ENCODE measurements at regions not wholly inside any gene's neighbourhood (a gene's known extent, or its start where the extent isn't known, plus 50 kb on each side); places are given as distances from the start of the nearest gene placed in this dataset.

- DNase-seq, result no peak
Observed at GRCh38 chr4:134018846-134019245, 182.7 kb downstream of the PABPC4L start.

GRCh38 chr4:134001057-134001456, 200.5 kb downstream of the PABPC4L start:
- DNase-seq, result no peak

- DNase-seq, result no peak
Observed at GRCh38 chr4:133997436-133997835, 204.2 kb downstream of the PABPC4L start.

- no peak for DNase-seq
Observed at GRCh38 chr4:133996431-133997121, 205.0 kb downstream of the PABPC4L start.

GRCh38 chr4:133995243-133995960, 206.2 kb downstream of the PABPC4L start:
- DNase-seq, result no peak

GRCh38 chr4:133982533-133983224, 218.9 kb downstream of the PABPC4L start:
- DNase-seq, result no peak

- no peak for DNase-seq
Observed at GRCh38 chr4:133981327-133981726, 220.3 kb downstream of the PABPC4L start.

- DNase-seq, result no peak
Observed at GRCh38 chr4:133972586-133972985, 229.0 kb downstream of the PABPC4L start.

- DNase-seq, result peak; percentile 10
Observed at GRCh38 chr4:133969202-133969848, 232.3 kb downstream of the PABPC4L start.

GRCh38 chr4:133968174-133968573, 233.4 kb downstream of the PABPC4L start:
- no peak for DNase-seq

GRCh38 chr4:133960975-133961374, 240.6 kb downstream of the PABPC4L start:
- no peak for DNase-seq

GRCh38 chr4:133943081-133943480, 258.5 kb downstream of the PABPC4L start:
- no peak for DNase-seq

GRCh38 chr4:133938061-133938460, 263.5 kb downstream of the PABPC4L start:
- no peak for DNase-seq

- no peak for DNase-seq
Observed at GRCh38 chr4:133929531-133930239, 271.9 kb downstream of the PABPC4L start.

GRCh38 chr4:133921280-133922195, 280.1 kb downstream of the PABPC4L start:
- peak; percentile 72 for DNase-seq

GRCh38 chr4:133920236-133920635, 281.4 kb downstream of the PABPC4L start:
- DNase-seq, result no peak

GRCh38 chr4:133910165-133910564, 291.4 kb downstream of the PABPC4L start:
- DNase-seq, result no peak

GRCh38 chr4:133903029-133903428, 298.6 kb downstream of the PABPC4L start:
- no peak for DNase-seq

- no peak for DNase-seq
Observed at GRCh38 chr4:133891011-133891410, 310.6 kb downstream of the PABPC4L start.

- no peak for DNase-seq
Observed at GRCh38 chr4:133887723-133888122, 313.9 kb downstream of the PABPC4L start.

GRCh38 chr4:133869486-133869885, 332.1 kb downstream of the PABPC4L start:
- DNase-seq, result no peak

GRCh38 chr4:133868856-133869255, 332.7 kb downstream of the PABPC4L start:
- DNase-seq, result no peak
